Cardiac muscle cell (in vitro differentiated cells and primary cell): ENCODE measurements at regions not wholly inside any gene's neighbourhood (a gene's known extent, or its start where the extent isn't known, plus 50 kb on each side); places are given as distances from the start of the nearest gene placed in this dataset.
"Not testable (repeated sequence)": the region's sequence is repeated elsewhere in the genome, so short reads cannot be mapped to it uniquely, and the experiment has no call there.

Experiments used
- DNase-seq, 2 donors: peaks; one replicate each; pipeline versions ENCODE4 v3.0.0 to v3.0.0-alpha.2; 2010 to 2017; ENCODE audit warnings: low read depth in 1 of 2, low spot score in 1 of 2
- H3K27ac ChIP-seq: fragments of 200-600 bp; sonication (generic); 2 replicates; pipeline ENCODE4 v1.5.1; 2016
- H3K27me3 ChIP-seq: fragments of 200-600 bp; sonication (generic); 2 replicates; pipeline ENCODE4 v1.6.0; 2016; ENCODE audit warnings: control low read depth
- H3K36me3 ChIP-seq: fragments of 200-600 bp; sonication (generic); 2 replicates; pipeline ENCODE4 v1.5.1; 2016; ENCODE audit warnings: control low read depth
- H3K4me1 ChIP-seq: fragments of 200-600 bp; sonication (generic); 2 replicates; pipeline ENCODE4 v1.8.1; 2017; ENCODE audit warnings: low read depth, mild to moderate bottlenecking, mixed run types
- H3K4me3 ChIP-seq: fragments of 200-600 bp; sonication (generic); 2 replicates; pipeline ENCODE4 v1.5.1; 2016; ENCODE audit warnings: mild to moderate bottlenecking
- H3K9me3 ChIP-seq: fragments of 200-600 bp; sonication (generic); 2 replicates; pipeline ENCODE4 v1.5.1; 2017; ENCODE audit warnings: low read depth, mild to moderate bottlenecking, control low read depth

GRCh38 chrY:26167332-26167731 is 545.4 kb downstream of the CDY1 start:
- H3K27me3 ChIP-seq, H3K4me3 ChIP-seq, H3K36me3 ChIP-seq, H3K9me3 ChIP-seq, H3K4me1 ChIP-seq, DNase-seq, H3K27ac ChIP-seq: not testable (repeated sequence)

GRCh38 chrY:26179326-26179725 is 557.4 kb downstream of the CDY1 start:
- H3K4me1 ChIP-seq, H3K9me3 ChIP-seq, DNase-seq, H3K27ac ChIP-seq, H3K27me3 ChIP-seq, H3K36me3 ChIP-seq, H3K4me3 ChIP-seq: not testable (repeated sequence)

- H3K36me3 ChIP-seq, H3K27me3 ChIP-seq, H3K27ac ChIP-seq, DNase-seq, H3K4me1 ChIP-seq, H3K4me3 ChIP-seq, H3K9me3 ChIP-seq: not testable (repeated sequence)
These were observed 603.1 kb downstream of the CDY1 start for GRCh38 chrY:26224974-26225373.

GRCh38 chrY:26225468-26225867 is 603.6 kb downstream of the CDY1 start:
- H3K27ac ChIP-seq, H3K27me3 ChIP-seq, H3K4me1 ChIP-seq, H3K4me3 ChIP-seq, H3K36me3 ChIP-seq, H3K9me3 ChIP-seq, DNase-seq: not testable (repeated sequence)

GRCh38 chrY:26240944-26241343 is 619.0 kb downstream of the CDY1 start:
- H3K36me3 ChIP-seq, H3K4me1 ChIP-seq: not testable (repeated sequence)

GRCh38 chrY:26254262-26254661 is 632.3 kb downstream of the CDY1 start:
- not testable (repeated sequence) for H3K27me3 ChIP-seq, H3K4me3 ChIP-seq, H3K27ac ChIP-seq, H3K4me1 ChIP-seq, DNase-seq, H3K9me3 ChIP-seq, H3K36me3 ChIP-seq

More at GRCh38 chrY:26240944-26241343, 619.0 kb downstream of the CDY1 start:
- H3K9me3 ChIP-seq, DNase-seq, H3K4me3 ChIP-seq, H3K27me3 ChIP-seq, H3K27ac ChIP-seq: not testable (repeated sequence)

- not testable (repeated sequence) for DNase-seq, H3K27me3 ChIP-seq, H3K4me3 ChIP-seq, H3K4me1 ChIP-seq, H3K27ac ChIP-seq, H3K9me3 ChIP-seq, H3K36me3 ChIP-seq
These were observed 643.5 kb downstream of the CDY1 start for GRCh38 chrY:26265449-26265848.

- not testable (repeated sequence) for H3K27ac ChIP-seq, H3K4me1 ChIP-seq, DNase-seq, H3K9me3 ChIP-seq, H3K27me3 ChIP-seq, H3K36me3 ChIP-seq, H3K4me3 ChIP-seq
These were observed 646.5 kb downstream of the CDY1 start for GRCh38 chrY:26268421-26268820.

- not testable (repeated sequence) for H3K27ac ChIP-seq, H3K4me1 ChIP-seq, H3K36me3 ChIP-seq, H3K27me3 ChIP-seq, H3K9me3 ChIP-seq, DNase-seq, H3K4me3 ChIP-seq
These were observed 647.0 kb downstream of the CDY1 start for GRCh38 chrY:26268934-26269333.

GRCh38 chrY:26273089-26273488 is 651.2 kb downstream of the CDY1 start:
- not testable (repeated sequence) for H3K27ac ChIP-seq

GRCh38 chrY:26306046-26306445 is 684.1 kb downstream of the CDY1 start:
- H3K4me3 ChIP-seq, H3K27me3 ChIP-seq, H3K4me1 ChIP-seq, H3K9me3 ChIP-seq, H3K36me3 ChIP-seq, DNase-seq, H3K27ac ChIP-seq: not testable (repeated sequence)

More at GRCh38 chrY:26273089-26273488, 651.2 kb downstream of the CDY1 start:
- H3K27me3 ChIP-seq, H3K4me3 ChIP-seq, H3K9me3 ChIP-seq, DNase-seq, H3K4me1 ChIP-seq, H3K36me3 ChIP-seq: not testable (repeated sequence)

- H3K9me3 ChIP-seq, H3K27ac ChIP-seq, H3K36me3 ChIP-seq, H3K4me1 ChIP-seq, H3K4me3 ChIP-seq, H3K27me3 ChIP-seq, DNase-seq: not testable (repeated sequence)
These were observed 684.9 kb downstream of the CDY1 start for GRCh38 chrY:26306630-26307385.

GRCh38 chrY:26308308-26308707 is 686.4 kb downstream of the CDY1 start:
- not testable (repeated sequence) for H3K4me3 ChIP-seq, H3K9me3 ChIP-seq, H3K27me3 ChIP-seq, H3K36me3 ChIP-seq, H3K27ac ChIP-seq, DNase-seq, H3K4me1 ChIP-seq

GRCh38 chrY:26315065-26315464 is 693.1 kb downstream of the CDY1 start:
- DNase-seq: peak; percentile 18 to 23
- not testable (repeated sequence) for H3K27ac ChIP-seq, H3K9me3 ChIP-seq, H3K27me3 ChIP-seq, H3K36me3 ChIP-seq, H3K4me1 ChIP-seq, H3K4me3 ChIP-seq
